Mesendoderm (in vitro differentiated cells): ENCODE measurements at regions not wholly inside any gene's neighbourhood (a gene's known extent, or its start where the extent isn't known, plus 50 kb on each side); places are given as distances from the start of the nearest gene placed in this dataset.
A peak's percentile ranks its signal among the peaks of the same experiment; 100 is the strongest.

Experiments used
- DNase-seq: peaks from one replicate; pipeline ENCODE4 v3.0.0; 2013
- H2AK5ac ChIP-seq: 2 replicates; pipeline ENCODE4 v1.6.1; 2013; ENCODE audit warnings: low read length, inconsistent platforms
- H2BK120ac ChIP-seq: 2 replicates; pipeline ENCODE4 v1.6.1; 2013; ENCODE audit warnings: low read depth, mild to moderate bottlenecking, low read length, moderate library complexity, mixed read lengths
- H2BK15ac ChIP-seq: replicated peaks from 2 replicates; pipeline ENCODE4 v1.6.1; 2013; ENCODE audit warnings: low read depth, mild to moderate bottlenecking, moderate library complexity
- H2BK5ac ChIP-seq: 2 replicates; pipeline ENCODE4 v1.6.1; 2013; ENCODE audit warnings: low read length, inconsistent platforms
- H3K18ac ChIP-seq: 2 replicates; pipeline ENCODE4 v1.6.1; 2013; ENCODE audit warnings: mild to moderate bottlenecking, low read length, mixed read lengths
- H3K23ac ChIP-seq: one replicate; pipeline ENCODE4 v1.6.1; 2013; ENCODE audit warnings: low read length
- H3K27ac ChIP-seq: 2 replicates; pipeline ENCODE4 v1.5.1; 2013; ENCODE audit warnings: low read depth, mild to moderate bottlenecking, inconsistent platforms, low read length, moderate library complexity
- H3K27me3 ChIP-seq: 2 replicates; pipeline ENCODE4 v1.6.1; 2013; ENCODE audit warnings: low read length, control low read depth, mild to moderate bottlenecking, inconsistent platforms; ENCODE audit not compliant: insufficient read depth, poor library complexity
- H3K36me3 ChIP-seq: 2 replicates; pipeline ENCODE4 v1.6.1; 2013; ENCODE audit warnings: low read length, inconsistent platforms; ENCODE audit not compliant: control insufficient read depth, insufficient read depth
- H3K4ac ChIP-seq: one replicate; pipeline ENCODE4 v1.6.1; 2013; ENCODE audit warnings: low read depth, mild to moderate bottlenecking, low read length, moderate library complexity
- H3K4me1 ChIP-seq: 2 replicates; pipeline ENCODE4 v1.6.1; 2013; ENCODE audit warnings: low read depth, low read length, inconsistent platforms; ENCODE audit not compliant: control insufficient read depth
- H3K4me2 ChIP-seq: 2 replicates; pipeline ENCODE4 v1.6.1; 2013; ENCODE audit warnings: low read length
- H3K4me3 ChIP-seq: 2 replicates; pipeline ENCODE4 v1.5.1; 2013; ENCODE audit warnings: mild to moderate bottlenecking, low read length
- H3K56ac ChIP-seq: one replicate; pipeline ENCODE4 v1.6.1; 2013; ENCODE audit warnings: low read length
- H3K79me1 ChIP-seq: 2 replicates; pipeline ENCODE4 v1.6.1; 2013; ENCODE audit warnings: low read length, inconsistent platforms
- H3K79me2 ChIP-seq: 2 replicates; pipeline ENCODE4 v1.6.1; 2013; ENCODE audit warnings: mild to moderate bottlenecking, low read length; ENCODE audit not compliant: control insufficient read depth, insufficient read depth
- H3K9ac ChIP-seq: 2 replicates; pipeline ENCODE4 v1.6.1; 2013; ENCODE audit warnings: low read length, inconsistent platforms
- H4K5ac ChIP-seq: one replicate; pipeline ENCODE4 v1.6.1; 2013; ENCODE audit warnings: low read length
- H4K8ac ChIP-seq: one replicate; pipeline ENCODE4 v1.6.1; 2013; ENCODE audit warnings: low read depth, mild to moderate bottlenecking, control low read depth, low read length, moderate library complexity
- WGBS: extraction: QIAGEN DNeasy Blood & Tissue Kit; methylation state at CpG from one replicate; pipeline ENCODE4 v1.1.7; 2013; ENCODE audit warnings: low lambda C conversion rate, missing lambda C conversion rate; ENCODE audit not compliant: insufficient coverage; ENCODE audit errors: extremely low coverage; 5-methylcytosine and 5-hydroxymethylcytosine counted together

- Histone ChIP-seq H3K79me1 (no peaks in the 10 kb centered on the region), H3K27ac (no peak overlapping the region), H2AK5ac (no peak overlapping the region), H3K4ac (no peak overlapping the region), H4K8ac (no peak overlapping the region), H2BK5ac (no peak overlapping the region), H3K18ac (no peak overlapping the region), H3K4me1 (no peaks in the 10 kb centered on the region), H2BK15ac (no peak overlapping the region), H4K5ac (no peak overlapping the region), H3K9ac (no peak overlapping the region), H3K56ac (no peak overlapping the region), H3K4me2 (no peak overlapping the region), H3K79me2 (no peaks in the 10 kb centered on the region), H2BK120ac (no peak overlapping the region), H3K36me3 (no peaks in the 10 kb centered on the region), H3K4me3 (no peak overlapping the region), H3K23ac (no peak overlapping the region), H3K27me3 (no peaks in the 10 kb centered on the region)
- no peak for DNase-seq
Observed at GRCh38 chr5:91906027-91906426, 522.9 kb upstream of the ARRDC3 start.

GRCh38 chr5:91898898-91899297, 515.8 kb upstream of the ARRDC3 start:
- DNase-seq = no peak
- H3K79me2 ChIP-seq = no peaks in the 10 kb centered on the region

GRCh38 chr5:91898019-91898418, 514.9 kb upstream of the ARRDC3 start:
- Histone ChIP-seq H3K79me2 (no peaks in the 10 kb centered on the region), H3K18ac (no peak overlapping the region), H2BK15ac (no peak overlapping the region), H4K8ac (no peak overlapping the region), H3K79me1 (no peaks in the 10 kb centered on the region), H2BK5ac (no peak overlapping the region), H3K36me3 (no peaks in the 10 kb centered on the region), H2AK5ac (no peak overlapping the region), H3K4ac (no peak overlapping the region), H3K4me2 (no peak overlapping the region), H3K56ac (no peak overlapping the region), H3K27ac (no peak overlapping the region), H4K5ac (no peak overlapping the region), H3K27me3 (no peaks in the 10 kb centered on the region), H3K4me3 (no peak overlapping the region), H3K23ac (no peak overlapping the region), H3K9ac (no peak overlapping the region), H3K4me1 (no peaks in the 10 kb centered on the region), H2BK120ac (no peak overlapping the region)
- DNase-seq = no peak
- WGBS = no CpG with 5 or more reads among the region's 6 CpGs

More at GRCh38 chr5:91898898-91899297, 515.8 kb upstream of the ARRDC3 start:
- Histone ChIP-seq H3K18ac (no peak overlapping the region), H2BK15ac (no peak overlapping the region), H3K4me3 (no peak overlapping the region), H3K9ac (no peak overlapping the region), H4K5ac (no peak overlapping the region), H3K56ac (no peak overlapping the region), H4K8ac (no peak overlapping the region), H3K36me3 (no peaks in the 10 kb centered on the region), H3K27ac (no peak overlapping the region), H3K27me3 (no peaks in the 10 kb centered on the region), H2AK5ac (no peak overlapping the region), H3K79me1 (no peaks in the 10 kb centered on the region), H3K4me2 (no peak overlapping the region), H2BK5ac (no peak overlapping the region), H3K4ac (no peak overlapping the region), H3K23ac (no peak overlapping the region), H3K4me1 (no peaks in the 10 kb centered on the region), H2BK120ac (no peak overlapping the region)
- WGBS = no CpG with 5 or more reads among the region's 2 CpGs

GRCh38 chr5:91888810-91889209, 505.7 kb upstream of the ARRDC3 start:
- no peaks in the 10 kb centered on the region for H3K79me2 ChIP-seq
- H3K79me1 ChIP-seq = no peaks in the 10 kb centered on the region
- no peak overlapping the region for H3K4me3 ChIP-seq
- no peaks in the 10 kb centered on the region for H3K36me3 ChIP-seq
- H3K56ac ChIP-seq = no peak overlapping the region
- no peak overlapping the region for H3K9ac ChIP-seq
- WGBS = no CpG with 5 or more reads among the region's 1 CpG
- no peak overlapping the region for H2BK120ac ChIP-seq
- no peak overlapping the region for H3K18ac ChIP-seq
- H3K23ac ChIP-seq = no peak overlapping the region
- H3K27me3 ChIP-seq = no peaks in the 10 kb centered on the region
- H3K4me1 ChIP-seq = no peaks in the 10 kb centered on the region
- no peak overlapping the region for H4K5ac ChIP-seq
- H2BK15ac ChIP-seq = no peak overlapping the region
- no peak for DNase-seq
- no peak overlapping the region for H3K4me2 ChIP-seq
- no peak overlapping the region for H3K27ac ChIP-seq
- no peak overlapping the region for H3K4ac ChIP-seq
- no peak overlapping the region for H2AK5ac ChIP-seq
- no peak overlapping the region for H4K8ac ChIP-seq
- no peak overlapping the region for H2BK5ac ChIP-seq

GRCh38 chr5:91885291-91886265, 502.5 kb upstream of the ARRDC3 start:
- H3K9ac ChIP-seq = no peak overlapping the region
- H3K36me3 ChIP-seq = no peaks in the 10 kb centered on the region
- no peak overlapping the region for H2BK15ac ChIP-seq
- no peak overlapping the region for H4K5ac ChIP-seq
- H3K23ac ChIP-seq = no peak overlapping the region
- H3K4ac ChIP-seq = no peak overlapping the region
- H3K27ac ChIP-seq = no peak overlapping the region
- no peaks in the 10 kb centered on the region for H3K4me1 ChIP-seq
- H3K27me3 ChIP-seq = no peaks in the 10 kb centered on the region
- no peak overlapping the region for H2BK120ac ChIP-seq
- H4K8ac ChIP-seq = no peak overlapping the region
- H3K4me2 ChIP-seq = no peak overlapping the region
- DNase-seq = peak; percentile 4
- H3K79me2 ChIP-seq = no peaks in the 10 kb centered on the region
- H2BK5ac ChIP-seq = no peak overlapping the region
- H3K4me3 ChIP-seq = no peak overlapping the region
- no peak overlapping the region for H2AK5ac ChIP-seq
- no CpG with 5 or more reads among the region's 8 CpGs for WGBS
- no peak overlapping the region for H3K18ac ChIP-seq
- H3K56ac ChIP-seq = no peak overlapping the region
- no peaks in the 10 kb centered on the region for H3K79me1 ChIP-seq

- DNase-seq = no peak
- H3K27me3 ChIP-seq = no peaks in the 10 kb centered on the region
- H3K79me2 ChIP-seq = no peaks in the 10 kb centered on the region
- no peak overlapping the region for H2BK5ac ChIP-seq
- H3K79me1 ChIP-seq = no peaks in the 10 kb centered on the region
- no peak overlapping the region for H2AK5ac ChIP-seq
- H3K56ac ChIP-seq = no peak overlapping the region
- no peak overlapping the region for H2BK120ac ChIP-seq
- H4K8ac ChIP-seq = no peak overlapping the region
- no peak overlapping the region for H2BK15ac ChIP-seq
- no peak overlapping the region for H3K4me3 ChIP-seq
- H3K4me2 ChIP-seq = no peak overlapping the region
- no peak overlapping the region for H3K4ac ChIP-seq
- no peak overlapping the region for H3K27ac ChIP-seq
- no peak overlapping the region for H3K18ac ChIP-seq
- H3K4me1 ChIP-seq = no peaks in the 10 kb centered on the region
- no peak overlapping the region for H4K5ac ChIP-seq
- WGBS = no CpG with 5 or more reads among the region's 1 CpG
- H3K23ac ChIP-seq = no peak overlapping the region
- H3K9ac ChIP-seq = no peak overlapping the region
- H3K36me3 ChIP-seq = no peaks in the 10 kb centered on the region
Observed at GRCh38 chr5:91884036-91884435, 500.9 kb upstream of the ARRDC3 start.
